ENCODE measurements at regions not wholly inside any gene's neighbourhood (a gene's known extent, or its start where the extent isn't known, plus 50 kb on each side); places are given as distances from the start of the nearest gene placed in this dataset.

- no peak for TF ChIP-seq CTCF (IDR thresholded peaks at IDR 0.05; ENCODE audit: low read depth, low read length, missing control alignments)
- Histone ChIP-seq H3K4me3 (ENCODE audit: low read depth, low read length) (no peak overlapping the region), H3K27me3 (replicated peaks) (no peaks in the 10 kb centered on the region), H3K27ac (no peak overlapping the region), H3K36me3 (replicated peaks) (no peaks in the 10 kb centered on the region)
- in situ Hi-C loops (cut with HindIII; ENCODE audit: low pct_ligation_motif_present, low sequenced_read_pairs), result no loop called here
- DNase-seq, result no peak
These were observed 318.8 kb upstream of the NRIP1 start for GRCh38 chr21:15383588-15383987.

- no peaks in the 10 kb centered on the region for H3K36me3 ChIP-seq (replicated peaks)
- DNase-seq, result no peak
- H3K27me3 ChIP-seq (replicated peaks), result no peaks in the 10 kb centered on the region
- no peak overlapping the region for H3K27ac ChIP-seq
- TF ChIP-seq CTCF (IDR thresholded peaks at IDR 0.05; ENCODE audit: low read depth, low read length, missing control alignments), result no peak
- in situ Hi-C loops (cut with HindIII; ENCODE audit: low pct_ligation_motif_present, low sequenced_read_pairs), result no loop called here
- no peak overlapping the region for H3K4me3 ChIP-seq (ENCODE audit: low read depth, low read length)
These were observed 325.2 kb upstream of the NRIP1 start for GRCh38 chr21:15390049-15390448.

- Histone ChIP-seq H3K36me3 (replicated peaks) (no peaks in the 10 kb centered on the region), H3K4me3 (ENCODE audit: low read depth, low read length) (no peak overlapping the region), H3K27ac (no peak overlapping the region), H3K27me3 (replicated peaks) (no peaks in the 10 kb centered on the region)
- DNase-seq, result no peak
- in situ Hi-C loops (cut with HindIII; ENCODE audit: low pct_ligation_motif_present, low sequenced_read_pairs), result no loop called here
- no peak for TF ChIP-seq CTCF (IDR thresholded peaks at IDR 0.05; ENCODE audit: low read depth, low read length, missing control alignments)
These were observed 332.5 kb upstream of the NRIP1 start for GRCh38 chr21:15397258-15397657.

- H3K36me3 ChIP-seq (replicated peaks), result no peaks in the 10 kb centered on the region
- no peak for TF ChIP-seq CTCF (IDR thresholded peaks at IDR 0.05; ENCODE audit: low read depth, low read length, missing control alignments)
- DNase-seq, result no peak
- H3K27me3 ChIP-seq (replicated peaks), result no peaks in the 10 kb centered on the region
- no peak overlapping the region for H3K4me3 ChIP-seq (ENCODE audit: low read depth, low read length)
- H3K27ac ChIP-seq, result no peak overlapping the region
- in situ Hi-C loops (cut with HindIII; ENCODE audit: low pct_ligation_motif_present, low sequenced_read_pairs), result no loop called here
These were observed 328.9 kb upstream of the USP25 start for GRCh38 chr21:15400905-15401304.

GRCh38 chr21:15401331-15401730 lies 328.5 kb upstream of the USP25 start:
- Histone ChIP-seq H3K4me3 (ENCODE audit: low read depth, low read length) (no peak overlapping the region), H3K27me3 (replicated peaks) (no peaks in the 10 kb centered on the region), H3K36me3 (replicated peaks) (no peaks in the 10 kb centered on the region), H3K27ac (no peak overlapping the region)
- in situ Hi-C loops (cut with HindIII; ENCODE audit: low pct_ligation_motif_present, low sequenced_read_pairs), result no loop called here
- DNase-seq, result no peak
- TF ChIP-seq CTCF (IDR thresholded peaks at IDR 0.05; ENCODE audit: low read depth, low read length, missing control alignments), result no peak

- Histone ChIP-seq H3K27ac (no peak overlapping the region), H3K36me3 (replicated peaks) (no peaks in the 10 kb centered on the region), H3K27me3 (replicated peaks) (no peaks in the 10 kb centered on the region), H3K4me3 (ENCODE audit: low read depth, low read length) (no peak overlapping the region)
- DNase-seq, result no peak
- TF ChIP-seq CTCF (IDR thresholded peaks at IDR 0.05; ENCODE audit: low read depth, low read length, missing control alignments), result no peak
- in situ Hi-C loops (cut with HindIII; ENCODE audit: low pct_ligation_motif_present, low sequenced_read_pairs), result no loop called here
These were observed 324.6 kb upstream of the USP25 start for GRCh38 chr21:15405214-15405613.

Data from brain microvascular endothelial cell (primary cell).